Endothelial cell of umbilical vein (primary cell): ENCODE measurements at regions not wholly inside any gene's neighbourhood (a gene's known extent, or its start where the extent isn't known, plus 50 kb on each side); places are given as distances from the start of the nearest gene placed in this dataset.

ENCODE experiments used
- BruUV-seq: library from RNA; stranded (reverse); fragments of 400-500 nt; replicated peaks from 2 replicates; lab custom pipeline; 2021; lab: Mats Ljungman, UMichigan
- CTCF ChIA-PET: fragments of 300-600, 350-600 bp; sonication (Branson Sonifier 250); formaldehyde crosslinking; loops from one replicate; lab custom pipeline; 2021; ENCODE audit warnings: antibody characterized with exemption, inconsistent platforms; lab: Charles Lee
- POLR2A ChIA-PET: fragments of 300-600, 350-600 bp; sonication (Branson Sonifier 250); formaldehyde crosslinking; loops from one replicate; lab custom pipeline; 2021; ENCODE audit warnings: antibody characterized with exemption, inconsistent platforms; lab: Charles Lee
- DNase-seq: peaks from one replicate; pipeline ENCODE4 v3.0.0-alpha.2; 2011; ENCODE audit warnings: low read depth, low spot score
- FAIRE-seq: peaks from 2 replicates; lab custom pipeline; 2011; peaks lifted over from hg19 to GRCh38; lab: Jason Lieb, UNC
- H2AFZ ChIP-seq: 2 replicates; pipeline ENCODE4 v1.6.0; 2012; ENCODE audit warnings: low read depth, low read length, control low read depth, inconsistent platforms
- H3K27ac ChIP-seq: 2 replicates; pipeline ENCODE4 v1.5.1; 2011; ENCODE audit warnings: low read depth, mild to moderate bottlenecking, control low read depth, low read length, moderate library complexity; ENCODE audit not compliant: insufficient read depth
- H3K27me3 ChIP-seq, 2 experiments: 2 replicates each; pipeline versions ENCODE4 v1.6.0 to v1.6.1; 2011; ENCODE audit warnings: low read length in 2 of 2, mixed read lengths in 1 of 2; ENCODE audit not compliant: control insufficient read depth in 2 of 2, insufficient read depth in 2 of 2
- H3K36me3 ChIP-seq, 2 experiments: 2 replicates in 1 of 2; 3 replicates in 1 of 2; pipeline ENCODE4 v1.5.1; 2011; ENCODE audit warnings: low read length in 2 of 2, mild to moderate bottlenecking in 1 of 2, moderate library complexity in 1 of 2; ENCODE audit not compliant: control insufficient read depth in 2 of 2, insufficient read depth in 2 of 2; ENCODE audit errors: extremely low read depth in 1 of 2
- H3K4me1 ChIP-seq: 3 replicates; pipeline ENCODE4 v1.5.1; 2011; ENCODE audit warnings: mild to moderate bottlenecking, low read length; ENCODE audit not compliant: control insufficient read depth, insufficient read depth; ENCODE audit errors: extremely low read depth
- H3K4me2 ChIP-seq: 2 replicates; pipeline ENCODE4 v1.6.1; 2011; ENCODE audit warnings: low read length, control low read depth, mixed read lengths; ENCODE audit not compliant: insufficient read depth
- H3K4me3 ChIP-seq, 3 experiments: fragments of 200-600 bp in 1 of 3; sonication (generic), shearing (Covaris generic) in 1 of 3; replicated peaks in 1 of 3; 2 replicates each; pipeline ENCODE4 v1.5.1; 2011 to 2016; ENCODE audit warnings: control low read depth in 3 of 3, low read length in 3 of 3, mild to moderate bottlenecking in 2 of 3, inconsistent platforms in 1 of 3, low read depth in 1 of 3, moderate library complexity in 1 of 3; ENCODE audit not compliant: insufficient read depth in 1 of 3
- H3K79me2 ChIP-seq: 2 replicates; pipeline ENCODE4 v1.6.0; 2012; ENCODE audit warnings: low read length, inconsistent platforms; ENCODE audit not compliant: control insufficient read depth, insufficient read depth
- H3K9ac ChIP-seq: replicated peaks from 2 replicates; pipeline ENCODE3; 2011; ENCODE audit warnings: low read length, control low read depth; ENCODE audit not compliant: insufficient read depth; ENCODE audit errors: extremely low read depth
- H3K9me1 ChIP-seq: replicated peaks from 3 replicates; pipeline ENCODE4 v1.6.0; 2011; ENCODE audit warnings: mild to moderate bottlenecking, low read length; ENCODE audit not compliant: control insufficient read depth, insufficient read depth; ENCODE audit errors: extremely low read depth
- H3K9me3 ChIP-seq: replicated peaks from 2 replicates; pipeline ENCODE4 v1.5.1; 2012; ENCODE audit warnings: low read length, inconsistent platforms; ENCODE audit not compliant: control insufficient read depth, insufficient read depth
- H4K20me1 ChIP-seq: replicated peaks from 2 replicates; pipeline ENCODE3; 2011; ENCODE audit warnings: mild to moderate bottlenecking, low read length; ENCODE audit not compliant: control insufficient read depth, insufficient read depth; ENCODE audit errors: extremely low read depth
- CTCF ChIP-seq, 2 donors: IDR thresholded peaks; 1 replicate in 1 of 2; 2 replicates in 1 of 2; pipeline ENCODE4 v1.5.1; 2011; ENCODE audit warnings: low read length in 2 of 2, mild to moderate bottlenecking in 2 of 2, moderate library complexity in 2 of 2, control low read depth in 1 of 2, inconsistent platforms in 1 of 2, low read depth in 1 of 2; ENCODE audit not compliant: insufficient read depth in 1 of 2; ENCODE audit errors: extremely low read depth in 1 of 2
- EZH2 ChIP-seq: IDR thresholded peaks from 2 replicates; pipeline ENCODE4 v1.6.1; 2012; ENCODE audit warnings: borderline replicate concordance, low read depth, mild to moderate bottlenecking, moderate library complexity, low read length, inconsistent platforms; ENCODE audit not compliant: severe bottlenecking
- FOS ChIP-seq: IDR thresholded peaks from 2 replicates; pipeline ENCODE4 v1.6.1; 2011; ENCODE audit warnings: mild to moderate bottlenecking, low read length, moderate library complexity, borderline replicate concordance; ENCODE audit not compliant: insufficient read depth
- GATA2 ChIP-seq: IDR thresholded peaks from 2 replicates; pipeline ENCODE4 v1.7.0; 2011; ENCODE audit warnings: low read depth, mild to moderate bottlenecking, moderate library complexity, mixed read lengths, low read length; ENCODE audit not compliant: insufficient read length, insufficient read depth
- JUN ChIP-seq: IDR thresholded peaks from 2 replicates; pipeline ENCODE4 v1.6.1; 2011; ENCODE audit warnings: borderline replicate concordance, low read depth; ENCODE audit not compliant: insufficient read length, insufficient read depth
- MAX ChIP-seq: IDR thresholded peaks from 2 replicates; pipeline ENCODE4 v1.6.1; 2011; ENCODE audit not compliant: insufficient read depth, insufficient read length
- MYC ChIP-seq: IDR thresholded peaks from one replicate; pipeline ENCODE4 v1.6.1; 2011; ENCODE audit warnings: mild to moderate bottlenecking, low read depth, low read length
- POLR2A ChIP-seq: IDR thresholded peaks from 2 replicates; pipeline ENCODE4 v1.6.1; 2012; ENCODE audit warnings: low read depth, mild to moderate bottlenecking, control low read depth, low read length
- POLR2AphosphoS5 ChIP-seq: IDR thresholded peaks from 2 replicates; pipeline ENCODE4 v1.6.1; 2012; ENCODE audit warnings: low read depth, mild to moderate bottlenecking, control low read depth, low read length, moderate library complexity; ENCODE audit not compliant: insufficient read depth
- dilution Hi-C: fragments of 300-500 bp; cut with MboI; formaldehyde crosslinking; loops from one replicate; pipeline ENCODE4 v1.15.0; 2019; ENCODE audit warnings: low sequenced_read_pairs; ENCODE audit not compliant: extremely low pct_ligation_motif_present
- intact Hi-C: fragments of 100-400 bp; cut with micrococcal nuclease; formaldehyde crosslinking; loops from one replicate; pipeline ENCODE4 v1.10.0; 2022

DNA sequence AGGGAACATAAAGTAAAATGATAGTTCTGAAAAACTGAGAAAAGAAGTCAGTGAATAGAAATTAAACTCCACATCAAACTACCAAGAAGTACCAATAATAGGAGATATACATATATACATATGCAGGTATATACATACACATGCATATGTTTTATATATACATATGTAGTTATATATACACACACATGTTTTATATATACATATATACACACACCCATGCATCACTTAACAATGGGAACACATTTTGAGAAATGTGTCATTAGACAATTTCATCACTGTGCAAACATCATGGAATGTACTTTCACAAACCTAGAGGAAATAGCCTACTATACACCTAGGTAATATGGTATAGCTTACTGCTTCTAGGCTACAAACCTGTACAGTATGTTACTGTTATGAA, 626.8 kb upstream of the PCDH9 start:
- dilution Hi-C loops (no loop called here), intact Hi-C loops (no loop called here)
- Histone ChIP-seq H3K79me2 (no peaks in the 10 kb centered on the region), H3K9ac (no peak overlapping the region), H3K4me1 (no peaks in the 10 kb centered on the region), H2AFZ (no peak overlapping the region), H3K27me3 (no peaks in the 10 kb centered on the region), H3K36me3 (no peaks in the 10 kb centered on the region), H4K20me1 (no peaks in the 10 kb centered on the region), H3K9me3 (no peaks in the 10 kb centered on the region), H3K9me1 (no peaks in the 10 kb centered on the region), H3K27ac (no peak overlapping the region), H3K4me3 (no peak overlapping the region), H3K4me2 (no peak overlapping the region)
- POLR2A ChIA-PET = no interaction called here
- no TSS peak for BruUV-seq
- CTCF ChIA-PET = no interaction called here
- TF ChIP-seq POLR2AphosphoS5 = no peak
- TF ChIP-seq FOS = no peak
- TF ChIP-seq MAX = no peak
- no peak for TF ChIP-seq POLR2A
- DNase-seq = no peak
- no peak for FAIRE-seq

GRCh38 chr13:67855741-67856238, 625.7 kb upstream of the PCDH9 start:
- Histone ChIP-seq H3K4me2 (no peak overlapping the region), H3K36me3 (no peaks in the 10 kb centered on the region), H4K20me1 (no peaks in the 10 kb centered on the region), H3K27ac (no peak overlapping the region), H2AFZ (no peak overlapping the region), H3K27me3 (no peaks in the 10 kb centered on the region), H3K79me2 (no peaks in the 10 kb centered on the region), H3K9me1 (no peaks in the 10 kb centered on the region), H3K9ac (no peak overlapping the region), H3K4me1 (no peaks in the 10 kb centered on the region), H3K4me3 (no peak overlapping the region), H3K9me3 (no peaks in the 10 kb centered on the region)
- no peak for FAIRE-seq
- ChIA-PET CTCF (no interaction called here), POLR2A (no interaction called here)
- dilution Hi-C loops (no loop called here), intact Hi-C loops (no loop called here)
- no TSS peak for BruUV-seq
- TF ChIP-seq MYC = no peak
- no peak for TF ChIP-seq EZH2
- no peak for TF ChIP-seq POLR2A
- no peak for TF ChIP-seq JUN
- no peak for TF ChIP-seq POLR2AphosphoS5
- TF ChIP-seq CTCF (IDR thresholded peaks at IDR 0.05; ENCODE audit: extremely low read depth in 1 of 2, insufficient read depth in 1 of 2, low read depth in 1 of 2, low read length in 2 of 2) = no peak
- no peak for TF ChIP-seq GATA2
- no peak for TF ChIP-seq MAX
- TF ChIP-seq FOS = no peak
- DNase-seq = no peak
